Tibial nerve (tissue), 4 donors: ENCODE measurements at regions not wholly inside any gene's neighbourhood (a gene's known extent, or its start where the extent isn't known, plus 50 kb on each side); places are given as distances from the start of the nearest gene placed in this dataset.

ENCODE experiments used
- DNase-seq, 2 donors: peaks; one replicate each; pipeline ENCODE4 v3.0.0-alpha.2; 2019; ENCODE audit warnings: low spot score in 2 of 2
- H3K27ac ChIP-seq, 4 donors: fragments of 200-600 bp; sonication (generic) in 3 of 4; one replicate each; pipeline ENCODE4 v1.5.1; 2017 to 2019; ENCODE audit warnings: mild to moderate bottlenecking in 1 of 4
- H3K27me3 ChIP-seq, 2 donors: fragments of 200-600 bp; sonication (generic) in 1 of 2; one replicate each; pipeline versions ENCODE4 v1.5.1 to v1.6.0; 2017 to 2019
- H3K36me3 ChIP-seq, 3 donors: fragments of 200-600 bp; sonication (generic); one replicate each; pipeline ENCODE4 v1.5.1; 2018 to 2019
- H3K4me1 ChIP-seq, 4 donors: fragments of 200-600 bp; sonication (generic) in 3 of 4; one replicate each; pipeline ENCODE4 v1.5.1; 2017 to 2019
- H3K4me3 ChIP-seq, 4 donors: fragments of 200-600 bp; sonication (generic) in 3 of 4; one replicate each; pipeline ENCODE4 v1.5.1; 2017 to 2019; ENCODE audit warnings: mild to moderate bottlenecking in 1 of 4, moderate library complexity in 1 of 4
- H3K9me3 ChIP-seq, 4 donors: fragments of 200-600 bp; sonication (generic) in 3 of 4; one replicate each; pipeline ENCODE4 v1.5.1; 2017 to 2019
- EP300 ChIP-seq, 2 donors: sonication (generic); formaldehyde crosslinking; IDR thresholded peaks; one replicate each; pipeline ENCODE4 v1.6.1; 2017; ENCODE audit warnings: antibody characterized with exemption in 2 of 2, mild to moderate bottlenecking in 1 of 2
- POLR2A ChIP-seq, 2 donors: fragments of 450-650 bp; IDR thresholded peaks; one replicate each; pipeline ENCODE4 v1.6.1; 2017; ENCODE audit warnings: antibody characterized with exemption in 2 of 2, mild to moderate bottlenecking in 2 of 2, moderate library complexity in 2 of 2
- WGBS, 2 donors: methylation state at CpG; one replicate each; pipeline ENCODE4 v1.1.5; 2018; 5-methylcytosine and 5-hydroxymethylcytosine counted together
- TF ChIP-seq, protein P1 (sequence below), 5 experiments: fragments of 200-600 bp in 3 of 5; fragments of 450-650 bp in 2 of 5; sonication (generic) in 3 of 5; IDR thresholded peaks; one replicate each; pipeline ENCODE4 v1.5.1; 2016 to 2019; ENCODE audit warnings: antibody characterized with exemption in 5 of 5, mild to moderate bottlenecking in 3 of 5, moderate library complexity in 2 of 5

GRCh38 chr13:103833294-103833852 is 767.2 kb upstream of the SLC10A2 start:
- 51 to 65% methylated on average over 2 of the region's 2 CpGs for WGBS, 2 donors
- Histone ChIP-seq H3K27ac (no peak overlapping the region), H3K9me3 (peaks cover 0 to 15% (median 0%) of the 10 kb centered on the region in 4 donors), H3K36me3 (no peaks in the 10 kb centered on the region), H3K4me1 (no peaks in the 10 kb centered on the region), H3K4me3 (no peak overlapping the region), H3K27me3 (no peaks in the 10 kb centered on the region)
- no peak for DNase-seq
- TF ChIP-seq EP300 (IDR thresholded peaks at IDR 0.05) (no peak), POLR2A (IDR thresholded peaks at IDR 0.05) (no peak)
- TF ChIP-seq, protein P1, sequence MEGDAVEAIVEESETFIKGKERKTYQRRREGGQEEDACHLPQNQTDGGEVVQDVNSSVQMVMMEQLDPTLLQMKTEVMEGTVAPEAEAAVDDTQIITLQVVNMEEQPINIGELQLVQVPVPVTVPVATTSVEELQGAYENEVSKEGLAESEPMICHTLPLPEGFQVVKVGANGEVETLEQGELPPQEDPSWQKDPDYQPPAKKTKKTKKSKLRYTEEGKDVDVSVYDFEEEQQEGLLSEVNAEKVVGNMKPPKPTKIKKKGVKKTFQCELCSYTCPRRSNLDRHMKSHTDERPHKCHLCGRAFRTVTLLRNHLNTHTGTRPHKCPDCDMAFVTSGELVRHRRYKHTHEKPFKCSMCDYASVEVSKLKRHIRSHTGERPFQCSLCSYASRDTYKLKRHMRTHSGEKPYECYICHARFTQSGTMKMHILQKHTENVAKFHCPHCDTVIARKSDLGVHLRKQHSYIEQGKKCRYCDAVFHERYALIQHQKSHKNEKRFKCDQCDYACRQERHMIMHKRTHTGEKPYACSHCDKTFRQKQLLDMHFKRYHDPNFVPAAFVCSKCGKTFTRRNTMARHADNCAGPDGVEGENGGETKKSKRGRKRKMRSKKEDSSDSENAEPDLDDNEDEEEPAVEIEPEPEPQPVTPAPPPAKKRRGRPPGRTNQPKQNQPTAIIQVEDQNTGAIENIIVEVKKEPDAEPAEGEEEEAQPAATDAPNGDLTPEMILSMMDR (IDR thresholded peaks at IDR 0.05) = no peak

DNA sequence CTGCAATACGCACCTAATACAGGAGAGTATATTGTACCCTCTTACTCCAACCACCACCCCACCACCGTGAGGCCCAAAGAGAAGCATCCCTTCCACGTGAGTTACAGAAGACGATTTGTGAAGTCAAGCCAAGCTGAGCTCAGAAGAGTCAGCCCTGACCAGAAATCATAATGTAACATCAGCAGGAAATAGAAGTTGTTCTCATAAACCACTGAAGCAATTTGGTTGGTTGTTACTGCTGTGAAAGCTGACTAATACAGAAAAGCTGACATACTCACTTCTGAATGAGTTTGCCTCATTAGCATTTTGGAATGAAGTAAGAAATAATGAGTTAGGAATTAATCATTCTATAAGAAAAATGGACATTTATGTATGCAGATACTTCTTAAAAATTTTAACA is 749.4 kb upstream of the SLC10A2 start:
- Histone ChIP-seq H3K4me1 (no peaks in the 10 kb centered on the region), H3K4me3 (no peak overlapping the region), H3K27me3 (no peaks in the 10 kb centered on the region), H3K9me3 (no peaks in the 10 kb centered on the region), H3K36me3 (no peaks in the 10 kb centered on the region), H3K27ac (no peak overlapping the region)
- WGBS, 2 donors = 86 to 88% methylated on average over 4 of the region's 4 CpGs
- no peak for TF ChIP-seq EP300 (IDR thresholded peaks at IDR 0.05)
- TF ChIP-seq, protein P1 (IDR thresholded peaks at IDR 0.05) = no peak
- DNase-seq = no peak

DNA sequence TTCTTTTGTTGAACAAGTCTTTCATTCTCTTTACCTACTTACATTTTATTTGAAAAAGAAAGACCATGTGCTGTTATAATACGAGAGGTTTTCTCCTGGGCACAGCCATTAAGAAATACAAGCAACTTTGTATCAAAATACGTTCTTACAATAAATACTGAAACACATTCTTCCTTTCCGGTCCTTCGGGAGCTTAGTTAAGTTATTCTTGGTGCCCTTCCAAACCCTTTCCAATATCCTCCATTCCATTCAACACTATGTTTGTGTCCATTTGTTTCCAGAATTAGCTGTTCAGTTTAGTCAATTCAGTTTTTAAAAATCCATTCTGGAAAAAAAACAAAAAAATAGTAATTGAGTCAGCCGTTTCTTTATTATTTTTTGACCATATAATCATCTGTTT is 746.8 kb upstream of the SLC10A2 start:
- no peaks in the 10 kb centered on the region for H3K9me3 ChIP-seq
- no peak for DNase-seq

DNA sequence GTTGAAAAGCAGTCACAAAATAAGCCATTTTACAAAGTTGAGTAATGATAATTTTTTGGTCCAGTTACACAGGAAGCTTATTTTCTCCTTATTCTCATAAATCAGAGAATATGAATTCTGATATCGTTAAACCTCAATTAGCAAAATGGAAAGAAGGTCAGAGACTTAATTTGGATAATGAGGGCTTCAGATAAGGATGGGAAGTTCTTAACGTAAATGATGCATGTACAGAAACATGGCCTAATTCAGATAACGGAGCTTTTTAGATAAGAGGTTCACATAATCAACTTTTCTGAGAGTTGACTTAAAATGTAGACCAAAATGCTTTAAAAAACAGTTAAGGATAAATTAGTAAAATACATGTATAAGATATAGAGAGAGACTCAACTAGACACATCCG is 746.3 kb upstream of the SLC10A2 start:
- H3K4me3 ChIP-seq = no peak overlapping the region
- whole genome bisulfite sequencing, 2 donors = 71 to 74% methylated on average over 4 of the region's 4 CpGs
- H3K27ac ChIP-seq = no peak overlapping the region
- H3K9me3 ChIP-seq = no peaks in the 10 kb centered on the region
- no peak for TF ChIP-seq EP300 (IDR thresholded peaks at IDR 0.05)
- TF ChIP-seq, protein P1 (IDR thresholded peaks at IDR 0.05) = no peak
- TF ChIP-seq POLR2A (IDR thresholded peaks at IDR 0.05) = no peak
- no peak for DNase-seq
- H3K27me3 ChIP-seq = no peaks in the 10 kb centered on the region
- no peaks in the 10 kb centered on the region for H3K4me1 ChIP-seq
- H3K36me3 ChIP-seq = no peaks in the 10 kb centered on the region

More for the DNA sequence above, 746.8 kb upstream of the SLC10A2 start:
- Histone ChIP-seq H3K36me3 (no peaks in the 10 kb centered on the region), H3K27me3 (no peaks in the 10 kb centered on the region), H3K4me3 (no peak overlapping the region), H3K4me1 (no peaks in the 10 kb centered on the region), H3K27ac (no peak overlapping the region)
- 26 to 29% methylated on average over 5 of the region's 5 CpGs for WGBS, 2 donors
- TF ChIP-seq POLR2A (IDR thresholded peaks at IDR 0.05) (no peak), EP300 (IDR thresholded peaks at IDR 0.05) (no peak)
- TF ChIP-seq, protein P1 (IDR thresholded peaks at IDR 0.05) = no peak

GRCh38 chr13:103810026-103810425 is 743.8 kb upstream of the SLC10A2 start:
- no peak for DNase-seq
- Histone ChIP-seq H3K27me3 (no peaks in the 10 kb centered on the region), H3K27ac (no peak overlapping the region), H3K4me1 (no peaks in the 10 kb centered on the region), H3K36me3 (no peaks in the 10 kb centered on the region), H3K9me3 (no peaks in the 10 kb centered on the region), H3K4me3 (no peak overlapping the region)
- TF ChIP-seq, protein P1 (IDR thresholded peaks at IDR 0.05) = no peak
- TF ChIP-seq POLR2A (IDR thresholded peaks at IDR 0.05) = no peak
- no peak for TF ChIP-seq EP300 (IDR thresholded peaks at IDR 0.05)
- WGBS, 2 donors = 69 to 85% methylated on average over 3 of the region's 3 CpGs
